ENCODE measurements at regions not wholly inside any gene's neighbourhood (a gene's known extent, or its start where the extent isn't known, plus 50 kb on each side); places are given as distances from the start of the nearest gene placed in this dataset.
A peak's percentile ranks its signal among the peaks of the same experiment; 100 is the strongest.

GRCh38 chr11:114890038-114890437 is 211.7 kb downstream of the NXPE2 start:
- Histone ChIP-seq H3K9me3 (peaks cover 0 to 10% (median 0%) of the 10 kb centered on the region in 11 donors), H3K4me1 (peaks cover 0 to 26% (median 8%) of the 10 kb centered on the region in 9 donors), H3K36me3 (no peaks in the 10 kb centered on the region), H3K27me3 (no peaks in the 10 kb centered on the region), H3K4me3 (no peak overlapping the region), H3K27ac (peak overlapping the region in 6 of 10 donors; percentile 4 to 50 (median 33))
- 33 to 56% methylated on average over 8 of the region's 8 CpGs for WGBS, 2 donors
- DNase-seq (no peak), ATAC-seq (peak in 3 of 8 donors; percentile 42 to 55 (median 44))
- TF ChIP-seq CTCF (IDR thresholded peaks at IDR 0.05) = no peak
- intact Hi-C loops (cut with DNase I) = loop anchor here in 3 of 10 donors (5.0 kb wide), 1 partner anchor 93 kb away; no protein-coding TSS in a partner anchor

- DNase-seq = no peak
- H3K9me3 ChIP-seq = peaks cover 0 to 10% (median 0%) of the 10 kb centered on the region in 11 donors
- 20 to 32% methylated on average over 1 of the region's 1 CpG for WGBS, 2 donors
- peaks cover 0 to 26% (median 8%) of the 10 kb centered on the region in 9 donors for H3K4me1 ChIP-seq
- peak overlapping the region in 7 of 10 donors; percentile 6 to 72 (median 45) for H3K27ac ChIP-seq
- intact Hi-C loops (cut with DNase I) = loop anchor here in 3 of 10 donors (5.0 kb wide), 1 partner anchor 95 kb away; no protein-coding TSS in a partner anchor
- no peak overlapping the region for H3K4me3 ChIP-seq
- ATAC-seq = peak in 7 of 8 donors; percentile 13 to 68 (median 32)
- no peaks in the 10 kb centered on the region for H3K36me3 ChIP-seq
- no peaks in the 10 kb centered on the region for H3K27me3 ChIP-seq
- no peak for TF ChIP-seq CTCF (IDR thresholded peaks at IDR 0.05)
Measured at GRCh38 chr11:114891911-114892310, 213.6 kb downstream of the NXPE2 start.

GRCh38 chr11:114892381-114893197 is 214.3 kb downstream of the NXPE2 start:
- no peaks in the 10 kb centered on the region for H3K27me3 ChIP-seq
- peaks cover 0 to 26% (median 8%) of the 10 kb centered on the region in 9 donors for H3K4me1 ChIP-seq
- no peaks in the 10 kb centered on the region for H3K36me3 ChIP-seq
- peak overlapping the region in 7 of 10 donors; percentile 6 to 72 (median 45) for H3K27ac ChIP-seq
- intact Hi-C loops (cut with DNase I) = loop anchor here in 3 of 10 donors (5.0 kb wide), 1 partner anchor 95 kb away; no protein-coding TSS in a partner anchor
- 89 to 94% methylated on average over 3 of the region's 3 CpGs for WGBS, 2 donors
- no peak overlapping the region for H3K4me3 ChIP-seq
- ATAC-seq (peak in 3 of 8 donors; percentile 21 to 61 (median 33)), DNase-seq (no peak)
- peak in 7 of 9 donors; percentile 9 to 40 (median 32) for TF ChIP-seq CTCF (IDR thresholded peaks at IDR 0.05)
- H3K9me3 ChIP-seq = peaks cover 0 to 10% (median 0%) of the 10 kb centered on the region in 11 donors

- ATAC-seq = no peak
- 46 to 59% methylated on average over 5 of the region's 5 CpGs for WGBS, 2 donors
- TF ChIP-seq CTCF (IDR thresholded peaks at IDR 0.05) = no peak
Measured at GRCh38 chr11:114893329-114893728, 215.0 kb downstream of the NXPE2 start.

More at GRCh38 chr11:114893329-114893728, 215.0 kb downstream of the NXPE2 start:
- Histone ChIP-seq H3K27me3 (no peaks in the 10 kb centered on the region), H3K36me3 (no peaks in the 10 kb centered on the region), H3K9me3 (peaks cover 0 to 10% (median 0%) of the 10 kb centered on the region in 11 donors), H3K27ac (no peak overlapping the region), H3K4me1 (peaks cover 0 to 26% (median 8%) of the 10 kb centered on the region in 9 donors), H3K4me3 (no peak overlapping the region)
- no peak for DNase-seq
- intact Hi-C loops (cut with DNase I) = loop anchor here in 3 of 10 donors (5.0 kb wide), 1 partner anchor 96 kb away; no protein-coding TSS in a partner anchor

Data from heart right ventricle (tissue), 16 donors.